Coronary artery (tissue), 2 donors: ENCODE measurements at regions not wholly inside any gene's neighbourhood (a gene's known extent, or its start where the extent isn't known, plus 50 kb on each side); places are given as distances from the start of the nearest gene placed in this dataset.
"Not testable (repeated sequence)": the region's sequence is repeated elsewhere in the genome, so short reads cannot be mapped to it uniquely, and the experiment has no call there.

Source experiments
- DNase-seq: peaks from one replicate; pipeline ENCODE4 v3.0.0-alpha.2; 2017; ENCODE audit warnings: low spot score
- H3K27ac ChIP-seq, 2 donors: fragments of 200-600 bp; sonication (generic); one replicate each; pipeline ENCODE4 v1.5.1; 2016 to 2019
- H3K4me3 ChIP-seq: fragments of 200-600 bp; sonication (generic); 2 replicates; pipeline ENCODE4 v1.5.1; 2016; ENCODE audit warnings: mild to moderate bottlenecking, moderate library complexity
- TF ChIP-seq, protein P1 (sequence below): fragments of 200-600 bp; sonication (generic); IDR thresholded peaks from one replicate; pipeline ENCODE4 v1.5.1; 2019; ENCODE audit warnings: antibody characterized with exemption

DNA sequence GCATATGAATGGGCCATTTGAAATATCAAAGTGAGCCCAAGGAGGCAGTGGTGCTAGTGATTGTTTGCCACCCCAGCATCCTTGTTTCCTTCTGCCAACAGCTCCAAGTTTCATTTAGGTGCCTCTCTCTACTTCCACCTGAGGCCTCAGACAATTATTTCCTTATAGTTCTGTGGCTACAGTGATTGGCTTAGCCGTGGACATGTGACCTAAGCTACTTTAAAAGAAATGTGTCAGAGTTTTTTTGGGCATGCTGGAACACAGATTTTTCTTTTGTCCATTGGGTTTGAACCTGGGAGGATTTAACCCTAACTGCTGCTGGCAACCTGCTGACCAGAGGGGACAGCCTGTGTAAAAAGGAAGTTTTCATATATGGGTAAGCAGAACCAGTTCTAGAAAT, 319.4 kb downstream of the CD109 start:
- TF ChIP-seq, protein P1, sequence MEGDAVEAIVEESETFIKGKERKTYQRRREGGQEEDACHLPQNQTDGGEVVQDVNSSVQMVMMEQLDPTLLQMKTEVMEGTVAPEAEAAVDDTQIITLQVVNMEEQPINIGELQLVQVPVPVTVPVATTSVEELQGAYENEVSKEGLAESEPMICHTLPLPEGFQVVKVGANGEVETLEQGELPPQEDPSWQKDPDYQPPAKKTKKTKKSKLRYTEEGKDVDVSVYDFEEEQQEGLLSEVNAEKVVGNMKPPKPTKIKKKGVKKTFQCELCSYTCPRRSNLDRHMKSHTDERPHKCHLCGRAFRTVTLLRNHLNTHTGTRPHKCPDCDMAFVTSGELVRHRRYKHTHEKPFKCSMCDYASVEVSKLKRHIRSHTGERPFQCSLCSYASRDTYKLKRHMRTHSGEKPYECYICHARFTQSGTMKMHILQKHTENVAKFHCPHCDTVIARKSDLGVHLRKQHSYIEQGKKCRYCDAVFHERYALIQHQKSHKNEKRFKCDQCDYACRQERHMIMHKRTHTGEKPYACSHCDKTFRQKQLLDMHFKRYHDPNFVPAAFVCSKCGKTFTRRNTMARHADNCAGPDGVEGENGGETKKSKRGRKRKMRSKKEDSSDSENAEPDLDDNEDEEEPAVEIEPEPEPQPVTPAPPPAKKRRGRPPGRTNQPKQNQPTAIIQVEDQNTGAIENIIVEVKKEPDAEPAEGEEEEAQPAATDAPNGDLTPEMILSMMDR, result no peak
- DNase-seq, result no peak
- H3K27ac ChIP-seq, result no peak overlapping the region
- H3K4me3 ChIP-seq, result no peak overlapping the region

- Histone ChIP-seq H3K27ac (no peak overlapping the region), H3K4me3 (no peak overlapping the region)
- no peak for DNase-seq
- TF ChIP-seq, protein P1, result no peak
These were observed 304.9 kb downstream of the CD109 start for GRCh38 chr6:74000666-74001490.

GRCh38 chr6:73990609-73991238, 294.7 kb downstream of the CD109 start:
- DNase-seq, H3K4me3 ChIP-seq, H3K27ac ChIP-seq: not testable (repeated sequence)

GRCh38 chr6:73989428-73989827, 293.4 kb downstream of the CD109 start:
- TF ChIP-seq, protein P1, result no peak
- no peak overlapping the region for H3K4me3 ChIP-seq
- no peak overlapping the region for H3K27ac ChIP-seq
- no peak for DNase-seq

DNA sequence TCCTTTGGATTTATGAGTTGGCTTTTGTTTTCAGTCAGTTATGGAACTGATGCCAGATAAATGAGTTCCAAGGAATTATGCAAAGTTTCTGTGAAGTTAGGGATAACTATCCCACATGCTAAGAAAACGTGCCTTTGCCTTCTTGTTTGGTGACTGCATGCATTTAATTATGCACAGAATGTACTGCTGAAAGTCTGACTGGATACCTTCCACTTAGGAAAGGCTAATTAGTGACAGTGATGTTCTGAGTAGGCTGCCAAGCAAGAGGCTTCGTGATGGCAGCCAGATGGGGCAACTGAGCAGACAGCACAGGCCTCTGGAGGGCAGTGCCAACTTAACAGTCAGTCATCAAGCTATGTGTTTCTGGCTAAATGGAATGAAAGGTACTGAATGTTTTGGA, 289.9 kb downstream of the CD109 start:
- Histone ChIP-seq H3K27ac (no peak overlapping the region), H3K4me3 (no peak overlapping the region)
- DNase-seq, result no peak
- TF ChIP-seq, protein P1, result no peak

- no peak overlapping the region for H3K4me3 ChIP-seq
- no peak overlapping the region for H3K27ac ChIP-seq
- no peak for DNase-seq
- TF ChIP-seq, protein P1, result no peak
These were observed 288.7 kb downstream of the CD109 start for GRCh38 chr6:73984571-73985210.

DNA sequence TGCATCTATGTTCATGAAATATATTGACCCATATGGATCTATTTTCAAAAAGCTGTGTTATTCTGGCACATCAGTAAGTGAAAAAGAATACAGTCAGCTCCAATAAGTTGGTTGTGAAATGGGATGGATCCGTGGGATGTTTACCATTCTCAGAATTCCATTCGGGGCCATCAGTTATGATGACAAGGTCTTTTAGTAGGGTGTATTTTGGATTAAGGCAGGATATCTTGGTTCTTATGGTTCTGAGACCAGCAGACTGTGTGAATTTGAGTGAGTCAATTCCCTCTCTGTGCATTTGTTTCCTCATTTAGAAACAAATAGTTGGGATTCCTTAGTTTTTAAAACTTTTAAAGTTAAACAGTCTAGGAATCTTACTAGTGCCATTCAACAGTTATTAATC, 287.4 kb downstream of the CD109 start:
- TF ChIP-seq, protein P1, result no peak
- no peak overlapping the region for H3K4me3 ChIP-seq
- no peak for DNase-seq
- no peak overlapping the region for H3K27ac ChIP-seq
